H54 (cell line): ENCODE measurements at regions not wholly inside any gene's neighbourhood (a gene's known extent, or its start where the extent isn't known, plus 50 kb on each side); places are given as distances from the start of the nearest gene placed in this dataset.

Source experiments
- DNase-seq: peaks from one replicate; pipeline ENCODE4 v3.0.0; 2011; ENCODE audit warnings: low spot score, mixed read lengths; ENCODE audit not compliant: insufficient read length
- FAIRE-seq: peaks from 3 replicates; lab custom pipeline; 2011; peaks lifted over from hg19 to GRCh38; lab: Jason Lieb, UNC
- POLR2A ChIP-seq: IDR thresholded peaks from 2 replicates; pipeline ENCODE4 v1.6.1; 2011; ENCODE audit warnings: low read depth, mild to moderate bottlenecking, low read length

DNA sequence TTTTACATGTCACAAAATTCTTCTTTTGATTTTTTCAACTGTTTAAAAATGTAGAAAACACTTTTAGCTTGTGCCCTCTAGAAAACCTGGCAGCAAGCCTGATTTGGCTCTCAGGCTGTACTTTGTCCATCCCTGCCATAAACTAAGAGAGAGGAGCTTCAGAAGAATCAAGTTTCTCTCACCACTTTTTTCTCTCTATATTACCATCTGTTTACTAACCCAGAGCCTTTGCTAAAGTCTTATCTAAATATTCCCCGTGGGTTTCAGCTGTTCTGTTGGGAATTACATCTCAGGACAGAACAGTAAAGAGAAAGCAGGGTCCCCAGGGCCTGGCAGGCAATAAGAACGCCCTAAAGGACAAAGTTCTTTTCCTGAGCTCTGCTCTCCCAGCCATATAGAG, 409.1 kb upstream of the CRIM1 start:
- TF ChIP-seq POLR2A: no peak
- FAIRE-seq (no peak), DNase-seq (no peak)

DNA sequence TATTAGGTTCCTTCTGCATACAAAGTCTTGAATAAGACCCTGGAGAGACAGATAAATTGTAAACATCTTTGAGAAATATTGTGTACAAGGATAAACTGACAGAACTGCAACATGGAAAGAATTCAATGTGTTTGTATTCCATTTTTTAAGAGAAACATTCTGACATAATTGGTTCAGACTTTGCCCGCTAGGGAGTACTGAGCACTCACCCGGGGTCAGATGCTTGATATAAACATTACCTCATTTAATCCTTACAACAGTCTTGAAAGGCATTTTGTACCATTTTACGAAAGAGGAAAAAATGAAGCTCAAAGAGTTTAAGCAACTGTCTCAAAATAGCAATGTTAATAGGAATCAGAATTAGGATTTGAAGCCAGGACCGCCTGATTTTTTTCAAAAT, 416.7 kb upstream of the CRIM1 start:
- DNase-seq: no peak
- no peak for TF ChIP-seq POLR2A
- no peak for FAIRE-seq

DNA sequence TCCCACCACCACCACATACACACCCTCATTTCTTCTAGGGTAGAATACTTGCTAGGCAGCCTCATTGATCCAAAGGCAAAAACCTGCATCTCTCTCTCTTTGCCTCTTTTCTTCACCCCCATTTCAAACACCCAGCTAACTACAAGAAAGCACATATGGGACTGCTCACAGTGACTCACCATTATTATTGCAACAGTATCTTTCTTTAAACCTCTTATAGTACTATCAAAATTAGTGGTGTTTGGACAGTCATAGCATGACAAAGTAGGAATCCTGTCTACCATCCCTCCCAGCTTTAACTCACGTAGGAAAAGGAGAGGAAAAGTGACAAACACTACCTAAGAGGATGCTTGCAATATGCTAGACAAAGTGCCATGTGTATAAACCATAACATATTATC, 422.5 kb upstream of the CRIM1 start:
- no peak for TF ChIP-seq POLR2A
- FAIRE-seq: no peak

DNA sequence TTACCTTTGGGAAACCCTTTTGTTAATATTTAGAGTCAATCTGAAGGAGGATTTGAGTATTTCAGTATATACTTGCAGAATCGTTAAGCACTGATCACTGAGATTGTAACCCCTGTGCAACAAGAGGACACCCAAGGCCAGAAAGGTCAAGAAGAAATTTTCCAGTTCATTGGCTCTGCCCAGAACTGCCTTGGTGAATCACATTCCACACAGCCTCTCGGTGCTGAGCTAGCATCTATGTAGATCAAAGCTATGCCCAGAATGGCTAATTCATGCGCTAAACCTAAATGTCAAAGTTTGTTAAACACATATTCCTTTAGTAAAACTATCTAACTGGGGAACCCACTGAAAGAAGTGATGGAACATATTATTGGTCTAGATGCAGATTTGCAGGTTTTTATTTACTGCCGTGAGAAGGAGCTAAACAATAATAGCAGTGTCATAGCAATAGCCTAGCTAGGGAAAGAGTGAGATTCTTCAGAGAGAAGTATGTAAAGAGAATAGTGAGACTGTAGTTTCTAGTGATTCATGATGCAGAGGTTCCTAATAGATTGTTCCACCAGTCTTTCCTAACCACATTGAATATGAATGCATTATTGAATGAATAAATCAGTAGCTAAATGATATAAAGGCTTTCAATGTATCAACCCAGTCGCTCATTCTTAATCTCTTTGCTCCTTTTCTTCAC, 423.2 kb upstream of the CRIM1 start:
- DNase-seq (no peak), FAIRE-seq (no peak)
- TF ChIP-seq POLR2A: no peak

More for the DNA sequence above, 422.5 kb upstream of the CRIM1 start:
- DNase-seq: no peak

DNA sequence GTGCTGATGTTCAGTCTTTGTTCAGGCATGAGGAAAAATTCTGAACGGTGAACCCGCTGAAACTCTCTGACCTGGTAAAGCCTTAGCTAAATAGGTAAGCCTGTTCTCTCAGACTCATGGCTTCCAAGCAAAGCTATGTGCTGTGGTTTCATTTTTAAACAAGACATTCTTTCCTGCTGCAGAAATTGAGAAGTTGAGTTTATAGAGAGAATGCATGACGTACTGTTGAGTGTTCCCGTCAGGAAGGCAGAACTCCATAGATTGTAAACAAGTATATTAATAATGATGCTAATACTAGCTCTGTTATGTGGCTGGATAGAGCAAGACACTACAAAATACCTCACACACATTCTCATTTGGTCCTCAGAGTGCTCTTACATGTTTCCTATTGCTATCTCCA, 424.0 kb upstream of the CRIM1 start:
- FAIRE-seq (no peak), DNase-seq (no peak)
- no peak for TF ChIP-seq POLR2A

DNA sequence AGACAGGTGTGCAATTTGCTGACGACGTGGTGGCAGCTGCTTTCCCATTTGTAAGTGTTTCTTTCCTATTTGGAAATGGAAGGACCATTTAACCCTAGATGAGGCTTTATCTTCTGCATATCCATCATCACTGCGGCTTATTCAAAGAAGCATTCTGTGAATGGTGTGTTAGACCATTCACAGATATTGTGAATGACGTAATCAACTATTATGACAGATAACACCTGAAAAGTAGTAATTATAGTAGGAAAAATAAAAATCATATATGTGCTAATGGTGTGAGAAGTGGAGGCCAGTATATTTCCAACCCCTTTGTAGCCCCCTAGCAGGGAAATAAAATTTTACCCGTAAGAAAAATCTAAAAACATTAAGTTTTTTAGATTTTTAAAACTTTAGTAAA, 424.5 kb upstream of the CRIM1 start:
- FAIRE-seq (no peak), DNase-seq (no peak)
- no peak for TF ChIP-seq POLR2A

DNA sequence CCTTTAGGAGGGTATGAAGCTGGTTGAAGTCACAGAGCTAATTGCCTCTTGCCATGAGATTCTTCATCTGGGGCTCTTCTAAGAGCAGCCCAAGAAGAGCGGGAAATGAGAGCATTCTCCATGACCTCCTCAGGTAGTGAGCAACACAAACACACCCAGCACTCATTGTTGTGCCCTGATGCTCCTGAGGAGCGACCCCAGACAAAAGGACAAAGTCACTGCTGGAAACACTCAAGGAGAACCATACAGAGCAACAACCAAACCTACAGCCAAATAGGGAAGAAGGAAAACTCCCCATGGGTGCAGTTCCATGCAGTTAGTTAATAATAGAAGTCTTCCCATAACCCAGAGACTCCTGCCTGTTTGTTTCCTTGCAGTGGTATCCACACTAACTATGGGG, 426.0 kb upstream of the CRIM1 start:
- no peak for TF ChIP-seq POLR2A
- DNase-seq (no peak), FAIRE-seq (no peak)

DNA sequence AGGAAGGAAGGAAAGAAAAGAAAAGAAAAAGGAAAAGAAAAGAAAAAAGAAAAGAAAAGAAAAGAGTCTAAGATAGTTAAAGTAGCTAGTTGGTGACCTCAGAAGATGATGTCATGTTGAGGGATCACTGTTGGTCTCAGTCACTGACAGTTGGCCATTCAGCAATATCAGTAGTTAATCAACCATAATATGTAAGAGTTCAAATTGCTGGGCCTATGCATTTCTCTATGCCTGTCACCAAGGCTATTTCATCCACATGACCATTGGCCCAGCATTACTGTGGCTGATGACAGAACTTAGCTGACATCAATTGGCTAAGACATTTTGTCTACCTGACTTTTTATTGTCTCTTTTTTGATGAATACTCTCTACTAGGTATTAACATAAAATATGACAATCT, 435.5 kb upstream of the CRIM1 start:
- FAIRE-seq: no peak
- no peak for DNase-seq
- no peak for TF ChIP-seq POLR2A

DNA sequence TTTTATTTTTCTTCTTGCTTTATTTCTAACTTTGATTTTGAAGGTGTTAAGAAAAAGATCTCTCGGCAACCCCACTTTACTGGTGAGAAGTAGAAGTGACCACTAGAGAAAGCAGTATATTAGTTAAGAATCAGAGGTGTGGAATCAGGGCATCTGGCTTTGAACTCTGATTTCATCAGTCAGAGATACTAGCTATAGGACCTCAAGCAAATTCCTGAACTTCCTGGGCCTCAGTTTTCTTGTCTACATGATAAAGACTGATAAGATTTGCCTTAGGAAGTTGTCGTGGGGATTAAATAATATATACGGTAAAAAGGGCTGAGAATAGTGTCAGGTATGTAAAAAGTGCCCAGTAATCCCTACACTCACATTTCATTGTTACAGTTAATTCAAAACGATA, 440.3 kb upstream of the CRIM1 start:
- FAIRE-seq: no peak
- no peak for TF ChIP-seq POLR2A

DNA sequence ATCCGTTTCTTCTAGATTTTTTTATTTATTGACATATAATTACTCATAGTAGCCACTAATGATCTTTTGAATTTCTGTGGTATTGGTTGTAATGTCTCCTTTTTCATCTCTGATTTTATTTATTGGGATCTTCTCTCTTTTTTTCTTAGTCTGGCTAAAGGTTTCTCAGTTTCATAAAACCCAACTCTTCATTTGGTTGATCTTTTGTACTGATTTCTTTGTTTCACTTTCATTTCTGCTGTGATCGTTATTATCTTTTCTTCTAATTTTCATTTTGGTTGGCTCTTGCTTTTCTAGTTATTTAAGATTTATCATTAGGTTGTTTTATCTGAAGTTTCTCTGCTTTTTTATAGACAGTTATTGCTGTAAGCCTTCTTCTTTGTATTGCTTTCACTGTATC, 463.6 kb upstream of the CRIM1 start:
- no peak for DNase-seq
- FAIRE-seq: no peak
- no peak for TF ChIP-seq POLR2A

More for the DNA sequence above, 440.3 kb upstream of the CRIM1 start:
- no peak for DNase-seq

DNA sequence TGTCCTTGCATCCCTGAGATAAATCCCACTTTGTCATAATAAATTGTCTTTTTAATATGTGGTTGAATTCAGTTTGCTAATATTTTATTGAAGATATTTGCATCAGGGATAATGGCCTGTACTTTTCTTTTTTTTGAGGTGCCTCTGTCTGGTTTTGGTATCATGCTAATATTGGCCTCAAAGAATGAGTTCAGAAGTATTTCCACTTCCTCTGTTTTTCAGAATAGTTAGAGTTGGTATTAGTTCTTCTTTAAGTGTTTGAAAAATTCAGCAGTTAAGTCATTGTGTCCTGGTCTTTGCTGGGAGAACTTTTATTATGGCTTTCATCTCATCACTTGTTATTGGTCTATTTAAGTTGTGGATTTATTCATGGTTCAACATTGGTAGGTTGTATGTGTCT, 464.1 kb upstream of the CRIM1 start:
- no peak for TF ChIP-seq POLR2A
- FAIRE-seq: no peak
- DNase-seq: no peak

DNA sequence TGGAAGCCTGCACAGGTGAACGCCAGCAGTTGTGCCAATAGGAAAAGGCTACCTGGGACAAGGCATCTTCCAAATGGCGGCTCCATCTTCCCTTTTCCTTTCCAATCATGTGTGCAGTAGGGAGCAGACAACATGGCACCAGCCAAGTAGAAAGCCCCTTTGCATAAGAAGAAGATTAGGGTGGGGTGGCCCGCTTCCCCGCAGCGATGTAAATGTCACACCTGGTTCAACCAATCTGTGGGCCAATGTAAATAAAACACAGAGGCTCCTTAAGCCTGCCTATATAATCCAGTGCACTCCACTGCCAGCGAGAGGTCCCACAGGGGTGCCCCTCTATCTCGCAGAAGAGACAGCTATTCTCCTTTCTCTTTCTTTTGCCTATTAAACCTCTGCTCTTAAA, 468.4 kb upstream of the CRIM1 start:
- no peak for TF ChIP-seq POLR2A
- DNase-seq: no peak
- no peak for FAIRE-seq

DNA sequence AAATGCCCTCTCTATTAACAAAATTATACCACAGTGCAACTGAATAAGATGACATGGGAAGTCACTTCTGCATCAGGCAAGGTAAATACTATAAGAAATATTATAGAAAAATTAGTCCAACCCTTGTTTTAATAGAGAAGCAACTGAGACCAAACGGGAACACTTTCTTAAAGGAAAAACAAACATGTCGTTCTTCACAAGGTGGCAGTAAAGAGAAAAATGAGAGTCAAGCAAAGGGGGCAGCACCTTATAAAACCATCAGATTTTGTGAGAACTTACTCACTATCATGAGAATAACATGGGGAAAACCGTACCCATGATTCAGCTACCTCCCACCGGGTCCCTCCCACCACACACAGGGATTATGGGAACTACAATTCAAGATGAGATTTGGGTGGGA, 481.7 kb upstream of the CRIM1 start:
- no peak for DNase-seq
- FAIRE-seq: no peak
- no peak for TF ChIP-seq POLR2A

DNA sequence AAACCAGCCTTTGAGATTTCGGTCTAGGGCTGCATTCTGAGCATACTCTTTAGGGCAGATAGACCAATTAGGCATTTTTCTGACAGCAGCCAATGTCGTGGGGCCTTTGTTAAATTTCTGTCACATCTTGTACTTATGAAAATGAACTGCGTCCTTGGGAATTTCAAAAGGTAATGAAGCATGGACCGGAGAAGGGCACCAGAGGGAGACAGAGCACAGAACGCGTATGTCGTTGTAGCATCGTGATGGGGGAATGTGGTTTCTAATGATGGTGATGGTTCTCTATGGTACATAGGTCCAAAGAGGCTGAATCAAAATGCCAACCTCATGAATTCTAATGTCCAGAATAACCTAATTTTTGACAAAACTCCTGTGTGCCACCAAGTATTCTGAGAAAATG, 483.9 kb upstream of the CRIM1 start:
- DNase-seq (no peak), FAIRE-seq (no peak)
- TF ChIP-seq POLR2A: no peak

DNA sequence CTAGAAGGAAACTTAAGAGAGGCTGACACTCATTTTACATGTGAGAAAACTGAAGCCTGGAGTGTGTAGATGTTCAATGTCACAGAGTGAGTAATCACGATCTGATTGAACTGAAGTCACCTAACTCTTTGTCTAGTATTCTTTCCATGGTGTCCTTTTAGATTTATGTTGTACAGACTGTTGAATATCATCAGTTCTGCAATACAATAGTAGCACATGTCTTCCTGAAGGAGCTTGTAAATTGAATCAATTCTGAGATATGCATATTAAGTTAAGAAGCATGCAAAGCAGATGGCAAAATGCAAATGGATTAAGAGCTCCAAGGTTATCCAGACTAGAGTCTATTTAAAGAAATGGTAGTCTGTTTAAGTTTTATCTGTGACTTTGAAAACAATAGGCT, 484.9 kb upstream of the CRIM1 start:
- no peak for DNase-seq
- TF ChIP-seq POLR2A: no peak
- no peak for FAIRE-seq
